Heart right ventricle (tissue), 16 donors: ENCODE measurements at regions not wholly inside any gene's neighbourhood (a gene's known extent, or its start where the extent isn't known, plus 50 kb on each side); places are given as distances from the start of the nearest gene placed in this dataset.
"Not testable (repeated sequence)": the region's sequence is repeated elsewhere in the genome, so short reads cannot be mapped to it uniquely, and the experiment has no call there.

ENCODE experiments used
- ATAC-seq, 8 donors: fragments of 200-7000 bp; cut with Tn5 transposase; one replicate each; pipeline ENCODE4 v1.9.1; 2020; ENCODE audit warnings: mild to moderate bottlenecking in 8 of 8, moderate library complexity in 8 of 8, moderate number of reproducible peaks in 1 of 8
- DNase-seq, 2 donors: peaks; one replicate each; pipeline ENCODE4 v3.0.0-alpha.2; 2020
- H3K27ac ChIP-seq, 10 donors: fragments of 200-600 bp; sonication (generic) in 2 of 10; one replicate each; pipeline versions ENCODE4 v1.5.0 to v1.8.0; 2020 to 2022; ENCODE audit warnings: mild to moderate bottlenecking in 3 of 10
- H3K27me3 ChIP-seq, 7 donors: fragments of 200-600 bp; one replicate each; pipeline ENCODE4 v1.8.0; 2021 to 2022; ENCODE audit warnings: mild to moderate bottlenecking in 2 of 7
- H3K36me3 ChIP-seq, 9 donors: fragments of 200-600 bp; sonication (generic) in 1 of 9; one replicate each; pipeline versions ENCODE4 v1.5.0 to v1.8.0; 2020 to 2022; ENCODE audit warnings: mild to moderate bottlenecking in 2 of 9
- H3K4me1 ChIP-seq, 9 donors: fragments of 200-600 bp; sonication (generic) in 1 of 9; one replicate each; pipeline versions ENCODE4 v1.5.0 to v1.8.0; 2020 to 2022; ENCODE audit warnings: mild to moderate bottlenecking in 4 of 9
- H3K4me3 ChIP-seq, 10 donors: fragments of 200-600 bp; sonication (generic) in 2 of 10; one replicate each; pipeline versions ENCODE4 v1.5.0 to v1.8.0; 2020 to 2022; ENCODE audit warnings: mild to moderate bottlenecking in 7 of 10, moderate library complexity in 2 of 10
- H3K9me3 ChIP-seq, 11 donors: fragments of 200-600 bp in 10 of 11; sonication (generic) in 2 of 11; one replicate each; pipeline versions ENCODE4 v1.5.0 to v1.8.0; 2013 to 2022; ENCODE audit warnings: mild to moderate bottlenecking in 2 of 11, control low read depth in 1 of 11, moderate library complexity in 1 of 11
- CTCF ChIP-seq, 9 donors: fragments of 200-600 bp; sonication (generic) in 2 of 9; IDR thresholded peaks; one replicate each; pipeline versions ENCODE4 v1.5.0 to v1.8.0; 2021 to 2022; ENCODE audit warnings: antibody characterized with exemption in 9 of 9, mild to moderate bottlenecking in 5 of 9, moderate library complexity in 1 of 9
- WGBS, 2 donors: extraction: QIAGEN DNeasy Blood & Tissue Kit; methylation state at CpG; one replicate each; pipeline ENCODE4 v1.1.7; 2013; ENCODE audit warnings: inconsistent platforms in 1 of 2; 5-methylcytosine and 5-hydroxymethylcytosine counted together
- intact Hi-C, 10 donors: fragments of 100-400 bp; cut with DNase I; formaldehyde crosslinking; loops; one replicate each; pipeline versions ENCODE4 v1.11.1 to v1.14.2; 2022
- donor health status: Arrhythmogenic right ventricular cardiomyopathy.
- donor health status: ischemic (EF 13 %, LVEDD 7.1; RV severe dilation, severe dysfunction).
- donor health status: healthy with polysubstance abuse.
- donor health status: DM: no; HTN: yes; CAD: no.
- donor health status: DM: no; HTN: no; CAD: no.
- donor health status: ischemic (EF 25% LVEDD 6.9; RV normal size, moderate dysfunction).
- donor health status: ischemic (EF 25% LVEDD 5.7; RV mildly dilated, moderate dysfunction).
- donor health status: healthy.
- donor health status: DM: yes; HTN: yes; CAD: no.
- donor health status: Ischemic cardiomyopathy.
- donor health status: ischemic (EF 35%, LVEDD 5.7; RV mildly dilated, moderate dysfunction).
- donor health status: nonischemic (EF 11% LVEDD 7.7; RV severe dilation, severe dysfunction).
- donor health status: DM: yes; HTN: yes; CAD: no.
- donor health status: PGD.
- donor health status: ischemic (EF 29% LVEDD 5.4; RV normal size, mild dysfunction).
- donor health status: nonischemic (EF 23%, LVEDD 6.1; RV moderate dilation, normal function).

- no peak for TF ChIP-seq CTCF (IDR thresholded peaks at IDR 0.05)
- ATAC-seq (no peak), DNase-seq (no peak)
- Histone ChIP-seq H3K36me3 (no peaks in the 10 kb centered on the region), H3K4me3 (no peak overlapping the region), H3K4me1 (no peaks in the 10 kb centered on the region), H3K9me3 (peaks cover 0 to 4% (median 0%) of the 10 kb centered on the region in 11 donors), H3K27me3 (no peaks in the 10 kb centered on the region), H3K27ac (no peak overlapping the region)
- intact Hi-C loops: no loop called here
- WGBS, 2 donors: 66% methylated on average over 5 of the region's 5 CpGs
Measured at GRCh38 chr14:82987502-82988124, 1454.0 kb upstream of the SEL1L start.

- H3K4me1 ChIP-seq, H3K4me3 ChIP-seq, H3K27ac ChIP-seq, H3K36me3 ChIP-seq, DNase-seq, H3K27me3 ChIP-seq, H3K9me3 ChIP-seq, intact Hi-C loops, ATAC-seq: not testable (repeated sequence)
- WGBS, 2 donors: 82 to 95% methylated on average over 8 of the region's 8 CpGs
Measured at GRCh38 chr14:82994547-82994946, 1460.9 kb upstream of the SEL1L start.

- H3K9me3 ChIP-seq: no peaks in the 10 kb centered on the region
- no peaks in the 10 kb centered on the region for H3K27me3 ChIP-seq
- no peak for ATAC-seq
- no peaks in the 10 kb centered on the region for H3K4me1 ChIP-seq
- intact Hi-C loops: no loop called here
- no peak overlapping the region for H3K27ac ChIP-seq
- no peak for TF ChIP-seq CTCF (IDR thresholded peaks at IDR 0.05)
- H3K4me3 ChIP-seq: no peak overlapping the region
- H3K36me3 ChIP-seq: no peaks in the 10 kb centered on the region
- no peak for DNase-seq
Measured at GRCh38 chr14:82999802-83000201, 1466.1 kb upstream of the SEL1L start.

GRCh38 chr14:83004456-83005006, 1470.9 kb upstream of the SEL1L start:
- ATAC-seq: no peak
- intact Hi-C loops: no loop called here

More at GRCh38 chr14:83004456-83005006, 1470.9 kb upstream of the SEL1L start:
- Histone ChIP-seq H3K9me3 (peaks cover 0 to 11% (median 0%) of the 10 kb centered on the region in 11 donors), H3K4me3 (no peak overlapping the region), H3K27ac (no peak overlapping the region), H3K36me3 (no peaks in the 10 kb centered on the region), H3K27me3 (no peaks in the 10 kb centered on the region), H3K4me1 (no peaks in the 10 kb centered on the region)
- DNase-seq: no peak
- WGBS, 2 donors: 58 to 78% methylated on average over 2 of the region's 2 CpGs
- TF ChIP-seq CTCF (IDR thresholded peaks at IDR 0.05): no peak
